ENCODE measurements at regions not wholly inside any gene's neighbourhood (a gene's known extent, or its start where the extent isn't known, plus 50 kb on each side); places are given as distances from the start of the nearest gene placed in this dataset.

GRCh38 chr5:28575368-28575767, 1537.0 kb upstream of the CDH9 start:
- DNase-seq, result no peak
- intact Hi-C loops (cut with micrococcal nuclease; ENCODE audit: unreplicated experiment), result no loop called here
- Mint-ChIP-seq H3K36me3 (ENCODE audit: insufficient read depth, unreplicated experiment) (no peaks in the 10 kb centered on the region), H3K27me3 (ENCODE audit: unreplicated experiment) (no peaks in the 10 kb centered on the region), H3K27ac (ENCODE audit: unreplicated experiment) (no peak overlapping the region), H3K4me1 (ENCODE audit: low read depth, unreplicated experiment) (no peaks in the 10 kb centered on the region), H3K4me3 (ENCODE audit: low read depth, unreplicated experiment) (no peak overlapping the region), H3K9me3 (ENCODE audit: low read depth, unreplicated experiment) (peaks cover 9% of the 10 kb centered on the region)
- no peak for TF ChIP-seq CTCF (IDR thresholded peaks at IDR 0.05; ENCODE audit: unreplicated experiment)
- CTCF ChIA-PET, result no interaction called here
- no TSS peak for BruUV-seq (replicated peaks)

- DNase-seq, result no peak
- Mint-ChIP-seq H3K27me3 (ENCODE audit: unreplicated experiment) (no peaks in the 10 kb centered on the region), H3K36me3 (ENCODE audit: insufficient read depth, unreplicated experiment) (no peaks in the 10 kb centered on the region), H3K27ac (ENCODE audit: unreplicated experiment) (no peak overlapping the region), H3K4me1 (ENCODE audit: low read depth, unreplicated experiment) (no peaks in the 10 kb centered on the region), H3K4me3 (ENCODE audit: low read depth, unreplicated experiment) (no peak overlapping the region), H3K9me3 (ENCODE audit: low read depth, unreplicated experiment) (peaks cover 8% of the 10 kb centered on the region)
- intact Hi-C loops (cut with micrococcal nuclease; ENCODE audit: unreplicated experiment), result no loop called here
- BruUV-seq (replicated peaks), result no TSS peak
- TF ChIP-seq CTCF (IDR thresholded peaks at IDR 0.05; ENCODE audit: unreplicated experiment), result no peak
- CTCF ChIA-PET, result no interaction called here
Observed at GRCh38 chr5:28574606-28575005, 1536.2 kb upstream of the CDH9 start.

- no TSS peak for BruUV-seq (replicated peaks)
- intact Hi-C loops (cut with micrococcal nuclease; ENCODE audit: unreplicated experiment), result no loop called here
- Mint-ChIP-seq H3K9me3 (ENCODE audit: low read depth, unreplicated experiment) (peaks cover 7% of the 10 kb centered on the region), H3K27ac (ENCODE audit: unreplicated experiment) (no peak overlapping the region), H3K36me3 (ENCODE audit: insufficient read depth, unreplicated experiment) (no peaks in the 10 kb centered on the region), H3K4me3 (ENCODE audit: low read depth, unreplicated experiment) (no peak overlapping the region), H3K4me1 (ENCODE audit: low read depth, unreplicated experiment) (no peaks in the 10 kb centered on the region), H3K27me3 (ENCODE audit: unreplicated experiment) (no peaks in the 10 kb centered on the region)
- no peak for TF ChIP-seq CTCF (IDR thresholded peaks at IDR 0.05; ENCODE audit: unreplicated experiment)
- CTCF ChIA-PET, result no interaction called here
- DNase-seq, result no peak
Observed at GRCh38 chr5:28567048-28567447, 1528.7 kb upstream of the CDH9 start.

GRCh38 chr5:28561522-28561921, 1523.1 kb upstream of the CDH9 start:
- CTCF ChIA-PET, result no interaction called here
- Mint-ChIP-seq H3K4me3 (ENCODE audit: low read depth, unreplicated experiment) (no peak overlapping the region), H3K27me3 (ENCODE audit: unreplicated experiment) (no peaks in the 10 kb centered on the region), H3K36me3 (ENCODE audit: insufficient read depth, unreplicated experiment) (no peaks in the 10 kb centered on the region), H3K9me3 (ENCODE audit: low read depth, unreplicated experiment) (peaks cover 9% of the 10 kb centered on the region), H3K4me1 (ENCODE audit: low read depth, unreplicated experiment) (no peaks in the 10 kb centered on the region), H3K27ac (ENCODE audit: unreplicated experiment) (no peak overlapping the region)
- intact Hi-C loops (cut with micrococcal nuclease; ENCODE audit: unreplicated experiment), result no loop called here
- no peak for DNase-seq
- TF ChIP-seq CTCF (IDR thresholded peaks at IDR 0.05; ENCODE audit: unreplicated experiment), result no peak
- BruUV-seq (replicated peaks), result no TSS peak

GRCh38 chr5:28558196-28558595, 1519.8 kb upstream of the CDH9 start:
- Mint-ChIP-seq H3K27ac (ENCODE audit: unreplicated experiment) (no peak overlapping the region), H3K4me3 (ENCODE audit: low read depth, unreplicated experiment) (no peak overlapping the region)
- CTCF ChIA-PET, result no interaction called here

More at GRCh38 chr5:28558196-28558595, 1519.8 kb upstream of the CDH9 start:
- BruUV-seq (replicated peaks), result no TSS peak
- Mint-ChIP-seq H3K4me1 (ENCODE audit: low read depth, unreplicated experiment) (no peaks in the 10 kb centered on the region), H3K27me3 (ENCODE audit: unreplicated experiment) (no peaks in the 10 kb centered on the region), H3K9me3 (ENCODE audit: low read depth, unreplicated experiment) (peaks cover 19% of the 10 kb centered on the region), H3K36me3 (ENCODE audit: insufficient read depth, unreplicated experiment) (no peaks in the 10 kb centered on the region)
- intact Hi-C loops (cut with micrococcal nuclease; ENCODE audit: unreplicated experiment), result no loop called here
- no peak for DNase-seq
- TF ChIP-seq CTCF (IDR thresholded peaks at IDR 0.05; ENCODE audit: unreplicated experiment), result no peak
